ENCODE measurements at regions not wholly inside any gene's neighbourhood (a gene's known extent, or its start where the extent isn't known, plus 50 kb on each side); places are given as distances from the start of the nearest gene placed in this dataset.

- no peak overlapping the region for H3K27ac ChIP-seq (ENCODE audit: low read length)
- H2AFZ ChIP-seq (ENCODE audit: low read depth, low read length): no peak overlapping the region
- H3K9ac ChIP-seq (ENCODE audit: low read length): no peak overlapping the region
- no peaks in the 10 kb centered on the region for H3K9me3 ChIP-seq (ENCODE audit: insufficient read depth, low read length)
- TF ChIP-seq EZH2phosphoT487 (IDR thresholded peaks at IDR 0.05; ENCODE audit: low read depth) (no peak), CTCF (IDR thresholded peaks at IDR 0.05; ENCODE audit: low read depth, low read length) (no peak)
- no peak overlapping the region for H3K4me3 ChIP-seq (ENCODE audit: low read length)
- no peaks in the 10 kb centered on the region for H3K36me3 ChIP-seq (replicated peaks; ENCODE audit: low read depth, low read length)
- no peaks in the 10 kb centered on the region for H3K4me1 ChIP-seq (ENCODE audit: low read length)
- no peaks in the 10 kb centered on the region for H3K27me3 ChIP-seq (ENCODE audit: low read depth, low read length)
- H4K20me1 ChIP-seq (ENCODE audit: insufficient read depth, low read length): no peaks in the 10 kb centered on the region
- no peak overlapping the region for H3K4me2 ChIP-seq (ENCODE audit: low read length)
- H3K79me2 ChIP-seq (ENCODE audit: low read length): no peaks in the 10 kb centered on the region
Measured at GRCh38 chr15:95304947-95305400, 1025.5 kb upstream of the NR2F2 start.

- H3K4me2 ChIP-seq (ENCODE audit: low read length): no peak overlapping the region
- no peak overlapping the region for H3K9ac ChIP-seq (ENCODE audit: low read length)
- H3K9me3 ChIP-seq (ENCODE audit: insufficient read depth, low read length): no peaks in the 10 kb centered on the region
- H3K79me2 ChIP-seq (ENCODE audit: low read length): no peaks in the 10 kb centered on the region
- no peak overlapping the region for H2AFZ ChIP-seq (ENCODE audit: low read depth, low read length)
- TF ChIP-seq EZH2phosphoT487 (IDR thresholded peaks at IDR 0.05; ENCODE audit: low read depth): no peak
- no peak for TF ChIP-seq CTCF (IDR thresholded peaks at IDR 0.05; ENCODE audit: low read depth, low read length)
- no peaks in the 10 kb centered on the region for H3K4me1 ChIP-seq (ENCODE audit: low read length)
- no peaks in the 10 kb centered on the region for H3K27me3 ChIP-seq (ENCODE audit: low read depth, low read length)
- no peak overlapping the region for H3K4me3 ChIP-seq (ENCODE audit: low read length)
- no peak overlapping the region for H3K27ac ChIP-seq (ENCODE audit: low read length)
- H4K20me1 ChIP-seq (ENCODE audit: insufficient read depth, low read length): no peaks in the 10 kb centered on the region
- H3K36me3 ChIP-seq (replicated peaks; ENCODE audit: low read depth, low read length): no peaks in the 10 kb centered on the region
Measured at GRCh38 chr15:95307115-95307514, 1023.4 kb upstream of the NR2F2 start.

GRCh38 chr15:95319242-95319641, 1011.3 kb upstream of the NR2F2 start:
- Histone ChIP-seq H3K4me3 (ENCODE audit: low read length) (no peak overlapping the region), H3K9ac (ENCODE audit: low read length) (no peak overlapping the region), H3K4me1 (ENCODE audit: low read length) (no peaks in the 10 kb centered on the region), H3K27me3 (ENCODE audit: low read depth, low read length) (no peaks in the 10 kb centered on the region), H4K20me1 (ENCODE audit: insufficient read depth, low read length) (no peaks in the 10 kb centered on the region), H3K9me3 (ENCODE audit: insufficient read depth, low read length) (no peaks in the 10 kb centered on the region), H3K4me2 (ENCODE audit: low read length) (no peak overlapping the region), H3K27ac (ENCODE audit: low read length) (no peak overlapping the region), H3K79me2 (ENCODE audit: low read length) (no peaks in the 10 kb centered on the region), H2AFZ (ENCODE audit: low read depth, low read length) (no peak overlapping the region), H3K36me3 (replicated peaks; ENCODE audit: low read depth, low read length) (no peaks in the 10 kb centered on the region)
- no peak for TF ChIP-seq EZH2phosphoT487 (IDR thresholded peaks at IDR 0.05; ENCODE audit: low read depth)
- no peak for TF ChIP-seq CTCF (IDR thresholded peaks at IDR 0.05; ENCODE audit: low read depth, low read length)

GRCh38 chr15:95323796-95324195, 1006.7 kb upstream of the NR2F2 start:
- Histone ChIP-seq H3K36me3 (replicated peaks; ENCODE audit: low read depth, low read length) (no peaks in the 10 kb centered on the region), H2AFZ (ENCODE audit: low read depth, low read length) (no peak overlapping the region), H3K27ac (ENCODE audit: low read length) (no peak overlapping the region), H3K27me3 (ENCODE audit: low read depth, low read length) (no peaks in the 10 kb centered on the region), H3K4me3 (ENCODE audit: low read length) (no peak overlapping the region), H3K4me1 (ENCODE audit: low read length) (no peaks in the 10 kb centered on the region), H3K9me3 (ENCODE audit: insufficient read depth, low read length) (no peaks in the 10 kb centered on the region), H3K79me2 (ENCODE audit: low read length) (no peaks in the 10 kb centered on the region), H3K9ac (ENCODE audit: low read length) (no peak overlapping the region), H3K4me2 (ENCODE audit: low read length) (no peak overlapping the region), H4K20me1 (ENCODE audit: insufficient read depth, low read length) (no peaks in the 10 kb centered on the region)
- TF ChIP-seq EZH2phosphoT487 (IDR thresholded peaks at IDR 0.05; ENCODE audit: low read depth) (no peak), CTCF (IDR thresholded peaks at IDR 0.05; ENCODE audit: low read depth, low read length) (no peak)

Data from OCI-LY3 (cell line).